Endothelial cell of umbilical vein (primary cell): ENCODE measurements at regions not wholly inside any gene's neighbourhood (a gene's known extent, or its start where the extent isn't known, plus 50 kb on each side); places are given as distances from the start of the nearest gene placed in this dataset.

ENCODE experiments used
- BruUV-seq: library from RNA; stranded (reverse); fragments of 400-500 nt; replicated peaks from 2 replicates; lab custom pipeline; 2021; lab: Mats Ljungman, UMichigan
- CTCF ChIA-PET: fragments of 300-600, 350-600 bp; sonication (Branson Sonifier 250); formaldehyde crosslinking; loops from one replicate; lab custom pipeline; 2021; ENCODE audit warnings: antibody characterized with exemption, inconsistent platforms; lab: Charles Lee
- POLR2A ChIA-PET: fragments of 300-600, 350-600 bp; sonication (Branson Sonifier 250); formaldehyde crosslinking; loops from one replicate; lab custom pipeline; 2021; ENCODE audit warnings: antibody characterized with exemption, inconsistent platforms; lab: Charles Lee
- DNase-seq: peaks from one replicate; pipeline ENCODE4 v3.0.0-alpha.2; 2011; ENCODE audit warnings: low read depth, low spot score
- FAIRE-seq: peaks from 2 replicates; lab custom pipeline; 2011; peaks lifted over from hg19 to GRCh38; lab: Jason Lieb, UNC
- H2AFZ ChIP-seq: 2 replicates; pipeline ENCODE4 v1.6.0; 2012; ENCODE audit warnings: low read depth, low read length, control low read depth, inconsistent platforms
- H3K27ac ChIP-seq: 2 replicates; pipeline ENCODE4 v1.5.1; 2011; ENCODE audit warnings: low read depth, mild to moderate bottlenecking, control low read depth, low read length, moderate library complexity; ENCODE audit not compliant: insufficient read depth
- H3K27me3 ChIP-seq, 2 experiments: 2 replicates each; pipeline versions ENCODE4 v1.6.0 to v1.6.1; 2011; ENCODE audit warnings: low read length in 2 of 2, mixed read lengths in 1 of 2; ENCODE audit not compliant: control insufficient read depth in 2 of 2, insufficient read depth in 2 of 2
- H3K36me3 ChIP-seq, 2 experiments: 2 replicates in 1 of 2; 3 replicates in 1 of 2; pipeline ENCODE4 v1.5.1; 2011; ENCODE audit warnings: low read length in 2 of 2, mild to moderate bottlenecking in 1 of 2, moderate library complexity in 1 of 2; ENCODE audit not compliant: control insufficient read depth in 2 of 2, insufficient read depth in 2 of 2; ENCODE audit errors: extremely low read depth in 1 of 2
- H3K4me1 ChIP-seq: 3 replicates; pipeline ENCODE4 v1.5.1; 2011; ENCODE audit warnings: mild to moderate bottlenecking, low read length; ENCODE audit not compliant: control insufficient read depth, insufficient read depth; ENCODE audit errors: extremely low read depth
- H3K4me2 ChIP-seq: 2 replicates; pipeline ENCODE4 v1.6.1; 2011; ENCODE audit warnings: low read length, control low read depth, mixed read lengths; ENCODE audit not compliant: insufficient read depth
- H3K4me3 ChIP-seq, 3 experiments: fragments of 200-600 bp in 1 of 3; sonication (generic), shearing (Covaris generic) in 1 of 3; replicated peaks in 1 of 3; 2 replicates each; pipeline ENCODE4 v1.5.1; 2011 to 2016; ENCODE audit warnings: control low read depth in 3 of 3, low read length in 3 of 3, mild to moderate bottlenecking in 2 of 3, inconsistent platforms in 1 of 3, low read depth in 1 of 3, moderate library complexity in 1 of 3; ENCODE audit not compliant: insufficient read depth in 1 of 3
- H3K79me2 ChIP-seq: 2 replicates; pipeline ENCODE4 v1.6.0; 2012; ENCODE audit warnings: low read length, inconsistent platforms; ENCODE audit not compliant: control insufficient read depth, insufficient read depth
- H3K9ac ChIP-seq: replicated peaks from 2 replicates; pipeline ENCODE3; 2011; ENCODE audit warnings: low read length, control low read depth; ENCODE audit not compliant: insufficient read depth; ENCODE audit errors: extremely low read depth
- H3K9me1 ChIP-seq: replicated peaks from 3 replicates; pipeline ENCODE4 v1.6.0; 2011; ENCODE audit warnings: mild to moderate bottlenecking, low read length; ENCODE audit not compliant: control insufficient read depth, insufficient read depth; ENCODE audit errors: extremely low read depth
- H3K9me3 ChIP-seq: replicated peaks from 2 replicates; pipeline ENCODE4 v1.5.1; 2012; ENCODE audit warnings: low read length, inconsistent platforms; ENCODE audit not compliant: control insufficient read depth, insufficient read depth
- H4K20me1 ChIP-seq: replicated peaks from 2 replicates; pipeline ENCODE3; 2011; ENCODE audit warnings: mild to moderate bottlenecking, low read length; ENCODE audit not compliant: control insufficient read depth, insufficient read depth; ENCODE audit errors: extremely low read depth
- CTCF ChIP-seq, 2 donors: IDR thresholded peaks; 1 replicate in 1 of 2; 2 replicates in 1 of 2; pipeline ENCODE4 v1.5.1; 2011; ENCODE audit warnings: low read length in 2 of 2, mild to moderate bottlenecking in 2 of 2, moderate library complexity in 2 of 2, control low read depth in 1 of 2, inconsistent platforms in 1 of 2, low read depth in 1 of 2; ENCODE audit not compliant: insufficient read depth in 1 of 2; ENCODE audit errors: extremely low read depth in 1 of 2
- EZH2 ChIP-seq: IDR thresholded peaks from 2 replicates; pipeline ENCODE4 v1.6.1; 2012; ENCODE audit warnings: borderline replicate concordance, low read depth, mild to moderate bottlenecking, moderate library complexity, low read length, inconsistent platforms; ENCODE audit not compliant: severe bottlenecking
- FOS ChIP-seq: IDR thresholded peaks from 2 replicates; pipeline ENCODE4 v1.6.1; 2011; ENCODE audit warnings: mild to moderate bottlenecking, low read length, moderate library complexity, borderline replicate concordance; ENCODE audit not compliant: insufficient read depth
- GATA2 ChIP-seq: IDR thresholded peaks from 2 replicates; pipeline ENCODE4 v1.7.0; 2011; ENCODE audit warnings: low read depth, mild to moderate bottlenecking, moderate library complexity, mixed read lengths, low read length; ENCODE audit not compliant: insufficient read length, insufficient read depth
- JUN ChIP-seq: IDR thresholded peaks from 2 replicates; pipeline ENCODE4 v1.6.1; 2011; ENCODE audit warnings: borderline replicate concordance, low read depth; ENCODE audit not compliant: insufficient read length, insufficient read depth
- MAX ChIP-seq: IDR thresholded peaks from 2 replicates; pipeline ENCODE4 v1.6.1; 2011; ENCODE audit not compliant: insufficient read depth, insufficient read length
- MYC ChIP-seq: IDR thresholded peaks from one replicate; pipeline ENCODE4 v1.6.1; 2011; ENCODE audit warnings: mild to moderate bottlenecking, low read depth, low read length
- POLR2A ChIP-seq: IDR thresholded peaks from 2 replicates; pipeline ENCODE4 v1.6.1; 2012; ENCODE audit warnings: low read depth, mild to moderate bottlenecking, control low read depth, low read length
- POLR2AphosphoS5 ChIP-seq: IDR thresholded peaks from 2 replicates; pipeline ENCODE4 v1.6.1; 2012; ENCODE audit warnings: low read depth, mild to moderate bottlenecking, control low read depth, low read length, moderate library complexity; ENCODE audit not compliant: insufficient read depth
- dilution Hi-C: fragments of 300-500 bp; cut with MboI; formaldehyde crosslinking; loops from one replicate; pipeline ENCODE4 v1.15.0; 2019; ENCODE audit warnings: low sequenced_read_pairs; ENCODE audit not compliant: extremely low pct_ligation_motif_present
- intact Hi-C: fragments of 100-400 bp; cut with micrococcal nuclease; formaldehyde crosslinking; loops from one replicate; pipeline ENCODE4 v1.10.0; 2022

- intact Hi-C loops = no loop called here
- Histone ChIP-seq H3K27ac (no peak overlapping the region), H3K27me3 (no peaks in the 10 kb centered on the region), H3K4me1 (no peaks in the 10 kb centered on the region), H3K9me1 (no peaks in the 10 kb centered on the region), H3K4me3 (no peak overlapping the region), H4K20me1 (no peaks in the 10 kb centered on the region), H3K36me3 (no peaks in the 10 kb centered on the region), H3K4me2 (no peak overlapping the region), H3K9ac (no peak overlapping the region), H3K9me3 (no peaks in the 10 kb centered on the region), H3K79me2 (no peaks in the 10 kb centered on the region), H2AFZ (no peak overlapping the region)
- dilution Hi-C loops = no loop called here
- POLR2A ChIA-PET = no interaction called here
- FAIRE-seq (no peak), DNase-seq (no peak)
- no TSS peak for BruUV-seq
- TF ChIP-seq POLR2AphosphoS5 (no peak), CTCF (IDR thresholded peaks at IDR 0.05; ENCODE audit: extremely low read depth in 1 of 2, insufficient read depth in 1 of 2, low read depth in 1 of 2, low read length in 2 of 2) (no peak), POLR2A (no peak), MAX (no peak), MYC (no peak), GATA2 (no peak), FOS (no peak), EZH2 (no peak), JUN (no peak)
- CTCF ChIA-PET = no interaction called here
Observed at GRCh38 chr18:2028986-2029385, 542.3 kb downstream of the METTL4 start.
